Parathyroid adenoma (tissue), 2 donors: ENCODE measurements at regions not wholly inside any gene's neighbourhood (a gene's known extent, or its start where the extent isn't known, plus 50 kb on each side); places are given as distances from the start of the nearest gene placed in this dataset.

Experiments used
- H2AFZ ChIP-seq: fragments of 300-600 bp; sonication (generic); one replicate; pipeline ENCODE4 v1.7.0; 2017; ENCODE audit warnings: antibody characterized with exemption, mild to moderate bottlenecking
- H3K27ac ChIP-seq: fragments of 300-600 bp; sonication (generic); one replicate; pipeline ENCODE4 v1.7.0; 2017
- H3K27me3 ChIP-seq: fragments of 300-600 bp; sonication (generic); one replicate; pipeline ENCODE4 v1.7.0; 2017; ENCODE audit warnings: low read length; ENCODE audit not compliant: control insufficient read depth, insufficient read depth
- H3K36me3 ChIP-seq: fragments of 300-600 bp; sonication (generic); one replicate; pipeline ENCODE4 v1.7.0; 2017; ENCODE audit warnings: low read length; ENCODE audit not compliant: control insufficient read depth, insufficient read depth
- H3K4me1 ChIP-seq: fragments of 300-600 bp; sonication (generic); one replicate; pipeline ENCODE4 v1.7.0; 2017; ENCODE audit warnings: control low read depth
- H3K4me2 ChIP-seq: fragments of 300-600 bp; sonication (generic); one replicate; pipeline ENCODE4 v1.7.0; 2017; ENCODE audit warnings: low read length
- H3K4me3 ChIP-seq: fragments of 300-600 bp; sonication (generic); one replicate; pipeline ENCODE4 v1.7.0; 2017; ENCODE audit warnings: low read depth, low read length
- H3K79me2 ChIP-seq: fragments of 300-600 bp; sonication (generic); one replicate; pipeline ENCODE4 v1.7.0; 2017; ENCODE audit warnings: control low read depth
- H3K9ac ChIP-seq: fragments of 300-600 bp; sonication (generic); one replicate; pipeline ENCODE4 v1.7.0; 2017; ENCODE audit warnings: mild to moderate bottlenecking
- H3K9me3 ChIP-seq: fragments of 300-600 bp; sonication (generic); one replicate; pipeline ENCODE4 v1.7.0; 2017; ENCODE audit warnings: low read length; ENCODE audit not compliant: control insufficient read depth
- TF ChIP-seq, protein P1 (sequence below): fragments of 300-600 bp; sonication (generic); IDR thresholded peaks from one replicate; pipeline ENCODE4 v1.7.0; 2017; ENCODE audit warnings: antibody characterized with exemption, mild to moderate bottlenecking
- donor health status: primary hyperparathyroidism.

- H3K79me2 ChIP-seq: no peaks in the 10 kb centered on the region
- H3K27ac ChIP-seq: no peak overlapping the region
- H3K4me2 ChIP-seq: no peak overlapping the region
- no peaks in the 10 kb centered on the region for H3K4me1 ChIP-seq
- H3K36me3 ChIP-seq: no peaks in the 10 kb centered on the region
- H3K27me3 ChIP-seq: no peaks in the 10 kb centered on the region
- H3K9ac ChIP-seq: no peak overlapping the region
- TF ChIP-seq, protein P1, sequence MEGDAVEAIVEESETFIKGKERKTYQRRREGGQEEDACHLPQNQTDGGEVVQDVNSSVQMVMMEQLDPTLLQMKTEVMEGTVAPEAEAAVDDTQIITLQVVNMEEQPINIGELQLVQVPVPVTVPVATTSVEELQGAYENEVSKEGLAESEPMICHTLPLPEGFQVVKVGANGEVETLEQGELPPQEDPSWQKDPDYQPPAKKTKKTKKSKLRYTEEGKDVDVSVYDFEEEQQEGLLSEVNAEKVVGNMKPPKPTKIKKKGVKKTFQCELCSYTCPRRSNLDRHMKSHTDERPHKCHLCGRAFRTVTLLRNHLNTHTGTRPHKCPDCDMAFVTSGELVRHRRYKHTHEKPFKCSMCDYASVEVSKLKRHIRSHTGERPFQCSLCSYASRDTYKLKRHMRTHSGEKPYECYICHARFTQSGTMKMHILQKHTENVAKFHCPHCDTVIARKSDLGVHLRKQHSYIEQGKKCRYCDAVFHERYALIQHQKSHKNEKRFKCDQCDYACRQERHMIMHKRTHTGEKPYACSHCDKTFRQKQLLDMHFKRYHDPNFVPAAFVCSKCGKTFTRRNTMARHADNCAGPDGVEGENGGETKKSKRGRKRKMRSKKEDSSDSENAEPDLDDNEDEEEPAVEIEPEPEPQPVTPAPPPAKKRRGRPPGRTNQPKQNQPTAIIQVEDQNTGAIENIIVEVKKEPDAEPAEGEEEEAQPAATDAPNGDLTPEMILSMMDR: no peak
- no peak overlapping the region for H3K4me3 ChIP-seq
- no peak overlapping the region for H2AFZ ChIP-seq
- no peaks in the 10 kb centered on the region for H3K9me3 ChIP-seq
Measured at GRCh38 chr18:56468396-56468795, 170.0 kb downstream of the TXNL1 start.

DNA sequence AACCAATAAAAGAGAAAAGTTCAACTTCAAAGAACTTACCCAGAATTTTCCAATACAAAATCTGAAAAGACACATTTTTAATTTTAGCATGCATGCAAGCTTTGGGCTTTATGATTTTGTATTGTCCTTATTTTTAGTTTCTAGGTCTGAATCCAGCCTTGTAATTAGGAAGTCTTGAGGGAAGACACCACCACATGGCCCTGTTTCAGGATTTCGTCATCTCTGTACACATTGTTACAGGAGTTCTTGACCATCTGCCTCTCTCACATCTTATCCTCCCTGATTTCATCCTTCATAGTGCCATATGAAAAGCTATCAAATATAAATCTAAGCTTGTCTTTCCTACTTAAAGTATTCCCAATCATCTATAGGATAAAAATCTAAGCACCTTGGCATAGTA lies 176.1 kb downstream of the TXNL1 start:
- H3K36me3 ChIP-seq: no peaks in the 10 kb centered on the region
- no peaks in the 10 kb centered on the region for H3K9me3 ChIP-seq
- H3K79me2 ChIP-seq: no peaks in the 10 kb centered on the region
- no peaks in the 10 kb centered on the region for H3K27me3 ChIP-seq
- no peak overlapping the region for H2AFZ ChIP-seq
- no peak overlapping the region for H3K27ac ChIP-seq
- no peak overlapping the region for H3K4me2 ChIP-seq
- TF ChIP-seq, protein P1: no peak
- H3K4me3 ChIP-seq: no peak overlapping the region
- no peak overlapping the region for H3K9ac ChIP-seq
- H3K4me1 ChIP-seq: no peaks in the 10 kb centered on the region

GRCh38 chr18:56461151-56461550 lies 177.2 kb downstream of the TXNL1 start:
- no peaks in the 10 kb centered on the region for H3K4me1 ChIP-seq
- H3K9me3 ChIP-seq: no peaks in the 10 kb centered on the region
- no peaks in the 10 kb centered on the region for H3K79me2 ChIP-seq
- H3K27me3 ChIP-seq: no peaks in the 10 kb centered on the region
- H2AFZ ChIP-seq: no peak overlapping the region
- TF ChIP-seq, protein P1: no peak
- H3K27ac ChIP-seq: no peak overlapping the region
- H3K4me2 ChIP-seq: no peak overlapping the region
- H3K36me3 ChIP-seq: no peaks in the 10 kb centered on the region
- no peak overlapping the region for H3K9ac ChIP-seq
- no peak overlapping the region for H3K4me3 ChIP-seq

DNA sequence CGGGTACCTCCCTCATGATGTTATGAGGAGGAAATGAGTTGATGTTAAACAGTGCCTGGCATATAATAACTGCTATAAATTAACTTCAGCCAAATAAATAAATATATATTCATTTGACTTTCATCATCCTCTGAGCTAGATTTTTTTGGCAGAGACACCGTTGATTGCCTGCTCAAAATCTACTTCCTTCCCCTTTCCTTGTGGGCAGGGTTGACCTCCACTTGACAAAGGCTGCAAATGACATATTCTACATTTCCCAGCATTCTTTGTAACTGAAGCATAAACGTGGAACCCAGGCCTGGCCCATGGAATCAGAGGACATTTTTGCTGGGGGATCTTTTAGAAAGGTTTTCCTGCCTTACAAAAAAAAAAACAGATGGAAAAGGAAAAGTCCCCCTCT lies 177.8 kb downstream of the TXNL1 start:
- Histone ChIP-seq H3K4me1 (no peaks in the 10 kb centered on the region), H3K36me3 (no peaks in the 10 kb centered on the region), H3K27me3 (no peaks in the 10 kb centered on the region), H3K4me2 (no peak overlapping the region), H3K9ac (no peak overlapping the region), H3K4me3 (no peak overlapping the region), H3K79me2 (no peaks in the 10 kb centered on the region), H3K27ac (no peak overlapping the region), H2AFZ (no peak overlapping the region), H3K9me3 (no peaks in the 10 kb centered on the region)
- TF ChIP-seq, protein P1: no peak
